EH (cell line): ENCODE measurements at regions not wholly inside any gene's neighbourhood (a gene's known extent, or its start where the extent isn't known, plus 50 kb on each side); places are given as distances from the start of the nearest gene placed in this dataset.

Experiments
- DNase-seq: peaks from one replicate; pipeline ENCODE4 v3.0.0-alpha.2; 2015; ENCODE audit warnings: low read depth

- DNase-seq: no peak
Observed at GRCh38 chr6:130314271-130314670, 51.5 kb upstream of the TMEM200A start.

DNA sequence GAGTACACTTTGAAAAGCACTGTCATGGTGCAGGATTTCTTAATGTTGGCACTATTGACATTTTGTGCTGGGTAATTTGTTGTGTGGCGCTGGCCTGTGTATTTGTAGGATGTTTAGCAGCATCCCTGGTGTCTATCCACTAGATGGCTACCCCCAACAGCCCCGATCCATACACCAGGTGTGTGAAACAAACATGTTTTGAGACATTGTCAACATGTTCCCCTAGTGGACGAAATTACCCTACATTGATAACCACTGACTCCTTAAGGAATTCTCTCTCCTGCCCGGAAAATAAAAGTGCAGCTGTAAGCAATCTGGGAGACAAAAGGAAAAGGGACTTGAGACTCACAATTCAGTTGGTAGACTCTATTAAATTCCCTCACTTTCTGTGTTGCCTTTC, 52.6 kb upstream of the TMEM200A start:
- no peak for DNase-seq

- DNase-seq: no peak
Observed at GRCh38 chr6:130309028-130309427, 56.8 kb upstream of the TMEM200A start.

DNA sequence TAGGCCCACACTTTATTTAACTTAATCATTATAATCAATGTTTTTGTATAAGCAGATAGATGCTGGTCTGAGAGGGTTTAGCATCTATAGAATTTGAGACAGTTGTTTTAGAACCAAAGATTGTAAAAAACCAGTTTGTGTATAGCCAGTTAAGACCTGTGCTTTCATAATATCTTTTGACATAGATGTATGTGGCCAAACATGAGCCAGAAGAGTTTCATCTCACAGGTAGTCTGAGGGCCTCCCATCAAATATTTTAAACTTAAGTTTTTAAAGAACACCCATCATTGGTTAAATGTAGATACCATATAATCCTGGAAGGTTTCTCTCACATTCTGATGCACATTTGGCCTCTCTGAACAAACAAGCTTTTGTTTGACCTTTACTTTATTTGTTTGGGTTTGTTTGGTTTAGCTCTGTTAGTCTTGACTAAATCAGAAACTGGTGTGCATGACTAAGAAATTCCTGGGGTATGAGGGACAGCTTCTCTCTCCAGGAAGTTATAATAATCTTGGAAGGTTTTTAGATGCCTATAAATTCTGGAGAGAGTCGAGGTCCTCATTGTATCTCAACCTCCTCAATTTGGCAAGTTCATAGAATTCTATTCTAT, 58.0 kb upstream of the TMEM200A start:
- peak; percentile 79 for DNase-seq

GRCh38 chr6:130306377-130306776, 59.4 kb upstream of the TMEM200A start:
- no peak for DNase-seq

- peak; percentile 60 for DNase-seq
Observed at GRCh38 chr6:130303431-130303830, 62.4 kb upstream of the TMEM200A start.

DNA sequence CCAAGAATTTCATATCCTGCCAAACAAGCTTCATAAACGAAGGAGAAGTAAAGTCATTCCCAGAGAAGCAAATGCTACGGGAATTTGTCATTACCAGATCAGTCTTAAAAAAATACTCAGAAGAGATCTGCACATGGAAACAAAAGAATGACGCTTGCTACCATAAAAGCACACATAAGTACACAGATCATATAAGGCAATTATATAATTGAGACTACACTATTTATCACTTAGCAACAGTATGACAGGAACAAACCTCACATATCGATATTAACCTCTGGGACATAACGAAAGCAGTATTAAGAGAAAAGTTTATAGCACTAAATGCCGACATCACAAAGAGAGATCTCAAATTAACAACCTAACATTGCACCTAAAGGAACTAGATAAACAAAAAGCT, 67.6 kb upstream of the TMEM200A start:
- DNase-seq: no peak

GRCh38 chr6:130296854-130297253, 69.0 kb upstream of the TMEM200A start:
- DNase-seq: no peak

DNA sequence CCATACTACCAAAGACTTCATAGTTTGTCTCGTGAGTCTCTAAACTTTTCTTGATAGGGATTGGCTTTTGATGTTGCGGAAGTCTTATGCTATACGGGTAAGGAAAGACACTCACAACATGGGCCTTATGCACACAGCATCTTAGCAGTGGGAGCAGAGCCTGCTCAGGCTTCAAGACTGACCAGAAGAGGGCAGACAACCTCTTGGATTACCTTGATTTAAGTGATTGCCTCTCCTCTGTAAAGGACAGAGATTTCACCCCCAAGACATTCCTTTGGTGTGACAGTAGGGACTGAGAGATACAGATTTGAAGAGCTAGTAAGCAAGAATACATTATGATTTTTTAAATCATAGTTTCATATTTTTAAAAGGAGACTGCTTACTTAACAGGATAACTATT, 71.0 kb upstream of the SAMD3 start:
- DNase-seq: peak; percentile 72

DNA sequence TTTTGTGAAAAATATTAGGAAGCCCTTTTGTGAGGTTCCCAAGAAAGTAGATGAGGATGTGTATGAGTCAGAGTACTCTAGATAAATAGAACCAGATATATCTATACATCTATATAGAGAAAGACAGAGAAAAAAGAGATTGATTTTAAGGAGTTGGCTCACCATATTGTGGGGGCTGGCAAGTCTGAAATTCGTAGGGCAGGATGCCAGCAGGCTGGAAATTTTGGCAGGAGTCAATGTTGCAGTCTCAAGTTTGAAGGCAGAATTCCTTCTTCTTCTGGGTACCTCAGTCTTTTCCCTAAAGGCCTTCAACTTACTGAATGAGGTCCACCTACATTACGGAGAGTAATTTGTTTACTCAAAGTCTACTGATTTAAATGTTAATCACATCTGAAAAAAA, 65.3 kb upstream of the SAMD3 start:
- no peak for DNase-seq

GRCh38 chr6:130282234-130282995, 59.7 kb upstream of the SAMD3 start:
- DNase-seq: peak; percentile 18

GRCh38 chr6:130276507-130276906, 53.8 kb upstream of the SAMD3 start:
- DNase-seq: no peak

- no peak for DNase-seq
Observed at GRCh38 chr6:130274007-130274406, 51.3 kb upstream of the SAMD3 start.
